Fibroblast of lung (primary cell): ENCODE measurements at regions not wholly inside any gene's neighbourhood (a gene's known extent, or its start where the extent isn't known, plus 50 kb on each side); places are given as distances from the start of the nearest gene placed in this dataset.

Experiments
- EZH2 ChIP-seq: IDR thresholded peaks from 2 replicates; pipeline ENCODE4 v1.5.1; 2012; ENCODE audit warnings: low read length, control low read depth, mild to moderate bottlenecking; ENCODE audit errors: missing control alignments
- TF ChIP-seq, protein P1 (sequence below), 2 donors: IDR thresholded peaks in 1 of 2; conservative IDR thresholded peaks in 1 of 2; 1 replicate in 1 of 2; 2 replicates in 1 of 2; pipeline ENCODE4 v1.5.1; 2011 to 2012; ENCODE audit warnings: low read length in 2 of 2, control low read depth in 1 of 2, inconsistent platforms in 1 of 2, low read depth in 1 of 2, mild to moderate bottlenecking in 1 of 2

DNA sequence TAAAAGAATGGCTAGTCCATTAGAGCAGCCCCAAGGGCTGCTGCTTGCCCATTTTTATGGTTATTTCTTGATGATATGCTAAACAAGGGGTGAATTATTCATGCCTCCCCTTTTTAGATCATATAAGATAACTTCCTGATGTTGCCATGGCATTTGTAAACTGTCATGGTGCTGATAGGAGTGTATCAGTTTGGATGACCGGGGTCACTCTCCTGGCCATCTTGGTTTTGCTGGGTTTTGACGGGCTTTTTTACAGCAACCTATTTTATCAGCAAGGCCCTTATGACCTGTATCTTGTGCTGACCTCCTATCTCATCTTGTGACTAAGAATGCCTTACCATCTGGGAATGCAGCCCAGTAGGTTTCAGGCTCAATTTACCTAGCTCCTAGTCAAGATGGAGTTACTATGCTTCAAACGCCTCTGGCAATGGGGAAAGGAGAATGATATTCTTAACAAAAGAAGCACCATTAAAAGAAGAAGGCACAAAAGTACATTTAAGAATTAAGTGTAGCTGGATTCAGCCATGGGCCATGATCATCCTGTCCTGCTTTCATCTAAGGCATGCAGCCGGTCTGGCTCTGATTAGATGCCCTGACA lies 1156.0 kb downstream of the PCDH9 start:
- TF ChIP-seq, protein P1, sequence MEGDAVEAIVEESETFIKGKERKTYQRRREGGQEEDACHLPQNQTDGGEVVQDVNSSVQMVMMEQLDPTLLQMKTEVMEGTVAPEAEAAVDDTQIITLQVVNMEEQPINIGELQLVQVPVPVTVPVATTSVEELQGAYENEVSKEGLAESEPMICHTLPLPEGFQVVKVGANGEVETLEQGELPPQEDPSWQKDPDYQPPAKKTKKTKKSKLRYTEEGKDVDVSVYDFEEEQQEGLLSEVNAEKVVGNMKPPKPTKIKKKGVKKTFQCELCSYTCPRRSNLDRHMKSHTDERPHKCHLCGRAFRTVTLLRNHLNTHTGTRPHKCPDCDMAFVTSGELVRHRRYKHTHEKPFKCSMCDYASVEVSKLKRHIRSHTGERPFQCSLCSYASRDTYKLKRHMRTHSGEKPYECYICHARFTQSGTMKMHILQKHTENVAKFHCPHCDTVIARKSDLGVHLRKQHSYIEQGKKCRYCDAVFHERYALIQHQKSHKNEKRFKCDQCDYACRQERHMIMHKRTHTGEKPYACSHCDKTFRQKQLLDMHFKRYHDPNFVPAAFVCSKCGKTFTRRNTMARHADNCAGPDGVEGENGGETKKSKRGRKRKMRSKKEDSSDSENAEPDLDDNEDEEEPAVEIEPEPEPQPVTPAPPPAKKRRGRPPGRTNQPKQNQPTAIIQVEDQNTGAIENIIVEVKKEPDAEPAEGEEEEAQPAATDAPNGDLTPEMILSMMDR (conservative IDR thresholded peaks at IDR 0.05 in 1 of 2, IDR thresholded peaks at IDR 0.05 in 1 of 2; ENCODE audit: low read depth in 1 of 2, low read length in 2 of 2): no peak
- TF ChIP-seq EZH2: no peak
